ENCODE measurements at regions not wholly inside any gene's neighbourhood (a gene's known extent, or its start where the extent isn't known, plus 50 kb on each side); places are given as distances from the start of the nearest gene placed in this dataset.

- no peak overlapping the region for H3K4me3 ChIP-seq (ENCODE audit: low read length)
- TF ChIP-seq ZNF274 (IDR thresholded peaks at IDR 0.05; ENCODE audit: low read depth, low read length), result no peak
Observed at GRCh38 chr12:75881920-75882319, 149.7 kb downstream of the PHLDA1 start.

- no peak for TF ChIP-seq ZNF274 (IDR thresholded peaks at IDR 0.05; ENCODE audit: low read depth, low read length)
Observed at GRCh38 chr12:75877763-75878621, 153.6 kb downstream of the PHLDA1 start.

GRCh38 chr12:75876832-75877762 lies 154.5 kb downstream of the PHLDA1 start:
- no peak overlapping the region for H3K4me3 ChIP-seq (ENCODE audit: low read length)
- TF ChIP-seq ZNF274 (IDR thresholded peaks at IDR 0.05; ENCODE audit: low read depth, low read length), result no peak

More at GRCh38 chr12:75877763-75878621, 153.6 kb downstream of the PHLDA1 start:
- no peak overlapping the region for H3K4me3 ChIP-seq (ENCODE audit: low read length)

- TF ChIP-seq ZNF274 (IDR thresholded peaks at IDR 0.05; ENCODE audit: low read depth, low read length), result no peak
Observed at GRCh38 chr12:75874441-75874840, 157.1 kb downstream of the PHLDA1 start.

GRCh38 chr12:75872762-75873161 lies 158.8 kb downstream of the PHLDA1 start:
- no peak overlapping the region for H3K4me3 ChIP-seq (ENCODE audit: low read length)
- TF ChIP-seq ZNF274 (IDR thresholded peaks at IDR 0.05; ENCODE audit: low read depth, low read length), result no peak

More at GRCh38 chr12:75874441-75874840, 157.1 kb downstream of the PHLDA1 start:
- no peak overlapping the region for H3K4me3 ChIP-seq (ENCODE audit: low read length)

- no peak for TF ChIP-seq ZNF274 (IDR thresholded peaks at IDR 0.05; ENCODE audit: low read depth, low read length)
Observed at GRCh38 chr12:75870878-75871277, 160.7 kb downstream of the PHLDA1 start.

GRCh38 chr12:75868501-75868900 lies 163.1 kb downstream of the PHLDA1 start:
- no peak for TF ChIP-seq ZNF274 (IDR thresholded peaks at IDR 0.05; ENCODE audit: low read depth, low read length)
- no peak overlapping the region for H3K4me3 ChIP-seq (ENCODE audit: low read length)

More at GRCh38 chr12:75870878-75871277, 160.7 kb downstream of the PHLDA1 start:
- H3K4me3 ChIP-seq (ENCODE audit: low read length), result no peak overlapping the region

GRCh38 chr12:75865315-75865714 lies 166.3 kb downstream of the PHLDA1 start:
- no peak for TF ChIP-seq ZNF274 (IDR thresholded peaks at IDR 0.05; ENCODE audit: low read depth, low read length)
- H3K4me3 ChIP-seq (ENCODE audit: low read length), result no peak overlapping the region

- no peak for TF ChIP-seq ZNF274 (IDR thresholded peaks at IDR 0.05; ENCODE audit: low read depth, low read length)
- H3K4me3 ChIP-seq (ENCODE audit: low read length), result no peak overlapping the region
Observed at GRCh38 chr12:75864161-75864560, 167.4 kb downstream of the PHLDA1 start.

- H3K4me3 ChIP-seq (ENCODE audit: low read length), result no peak overlapping the region
- no peak for TF ChIP-seq ZNF274 (IDR thresholded peaks at IDR 0.05; ENCODE audit: low read depth, low read length)
Observed at GRCh38 chr12:75863533-75863932, 168.0 kb downstream of the PHLDA1 start.

- TF ChIP-seq ZNF274 (IDR thresholded peaks at IDR 0.05; ENCODE audit: low read depth, low read length), result no peak
- no peak overlapping the region for H3K4me3 ChIP-seq (ENCODE audit: low read length)
Observed at GRCh38 chr12:75862692-75863471, 168.7 kb downstream of the PHLDA1 start.

- no peak overlapping the region for H3K4me3 ChIP-seq (ENCODE audit: low read length)
- no peak for TF ChIP-seq ZNF274 (IDR thresholded peaks at IDR 0.05; ENCODE audit: low read depth, low read length)
Observed at GRCh38 chr12:75859868-75860267, 171.7 kb downstream of the PHLDA1 start.

- no peak for TF ChIP-seq ZNF274 (IDR thresholded peaks at IDR 0.05; ENCODE audit: low read depth, low read length)
- no peak overlapping the region for H3K4me3 ChIP-seq (ENCODE audit: low read length)
Observed at GRCh38 chr12:75856235-75856634, 175.3 kb downstream of the PHLDA1 start.

GRCh38 chr12:75855360-75855759 lies 176.2 kb downstream of the PHLDA1 start:
- TF ChIP-seq ZNF274 (IDR thresholded peaks at IDR 0.05; ENCODE audit: low read depth, low read length), result no peak
- H3K4me3 ChIP-seq (ENCODE audit: low read length), result no peak overlapping the region

Measured in GM08714 (cell line).